Type B pancreatic cell (in vitro differentiated cells): ENCODE measurements at regions not wholly inside any gene's neighbourhood (a gene's known extent, or its start where the extent isn't known, plus 50 kb on each side); places are given as distances from the start of the nearest gene placed in this dataset.
"Not testable (repeated sequence)": the region's sequence is repeated elsewhere in the genome, so short reads cannot be mapped to it uniquely, and the experiment has no call there.

Experiments used
- DNase-seq: peaks from one replicate; pipeline ENCODE4 v3.0.0; 2021; ENCODE audit warnings: mixed read lengths; ENCODE audit not compliant: unreplicated experiment; ENCODE audit errors: extremely low spot score
- H3K27ac Mint-ChIP-seq: 2 replicates; pipeline ENCODE4 v1.8.0; 2021; ENCODE audit warnings: mild to moderate bottlenecking, mixed read lengths
- H3K27me3 Mint-ChIP-seq: 2 replicates; pipeline ENCODE4 v1.8.0; 2021; ENCODE audit warnings: mixed read lengths
- H3K36me3 Mint-ChIP-seq: 2 replicates; pipeline ENCODE4 v1.8.0; 2021; ENCODE audit warnings: mixed read lengths
- H3K4me1 Mint-ChIP-seq: one replicate; pipeline ENCODE4 v1.8.0; 2021; ENCODE audit warnings: mixed read lengths; ENCODE audit not compliant: unreplicated experiment
- H3K4me3 Mint-ChIP-seq: 2 replicates; pipeline ENCODE4 v1.8.0; 2021; ENCODE audit warnings: mild to moderate bottlenecking, mixed read lengths
- H3K9me3 Mint-ChIP-seq: 2 replicates; pipeline ENCODE4 v1.8.0; 2021; ENCODE audit warnings: mixed read lengths
- TF ChIP-seq, protein P1 (sequence below): fragments of 200-600 bp; sonication (generic); conservative IDR thresholded peaks from 2 replicates; pipeline ENCODE4 v1.5.0; 2021; ENCODE audit warnings: antibody characterized with exemption, mild to moderate bottlenecking

GRCh38 chr2:223494942-223495341 is 107.2 kb downstream of the SCG2 start:
- no peaks in the 10 kb centered on the region for H3K36me3 Mint-ChIP-seq
- H3K4me1 Mint-ChIP-seq = no peaks in the 10 kb centered on the region
- H3K27ac Mint-ChIP-seq = no peak overlapping the region
- no peaks in the 10 kb centered on the region for H3K27me3 Mint-ChIP-seq
- peaks cover 7% of the 10 kb centered on the region for H3K9me3 Mint-ChIP-seq
- no peak overlapping the region for H3K4me3 Mint-ChIP-seq
- TF ChIP-seq, protein P1, sequence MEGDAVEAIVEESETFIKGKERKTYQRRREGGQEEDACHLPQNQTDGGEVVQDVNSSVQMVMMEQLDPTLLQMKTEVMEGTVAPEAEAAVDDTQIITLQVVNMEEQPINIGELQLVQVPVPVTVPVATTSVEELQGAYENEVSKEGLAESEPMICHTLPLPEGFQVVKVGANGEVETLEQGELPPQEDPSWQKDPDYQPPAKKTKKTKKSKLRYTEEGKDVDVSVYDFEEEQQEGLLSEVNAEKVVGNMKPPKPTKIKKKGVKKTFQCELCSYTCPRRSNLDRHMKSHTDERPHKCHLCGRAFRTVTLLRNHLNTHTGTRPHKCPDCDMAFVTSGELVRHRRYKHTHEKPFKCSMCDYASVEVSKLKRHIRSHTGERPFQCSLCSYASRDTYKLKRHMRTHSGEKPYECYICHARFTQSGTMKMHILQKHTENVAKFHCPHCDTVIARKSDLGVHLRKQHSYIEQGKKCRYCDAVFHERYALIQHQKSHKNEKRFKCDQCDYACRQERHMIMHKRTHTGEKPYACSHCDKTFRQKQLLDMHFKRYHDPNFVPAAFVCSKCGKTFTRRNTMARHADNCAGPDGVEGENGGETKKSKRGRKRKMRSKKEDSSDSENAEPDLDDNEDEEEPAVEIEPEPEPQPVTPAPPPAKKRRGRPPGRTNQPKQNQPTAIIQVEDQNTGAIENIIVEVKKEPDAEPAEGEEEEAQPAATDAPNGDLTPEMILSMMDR = no peak
- DNase-seq = no peak

GRCh38 chr2:223496853-223497252 is 105.3 kb downstream of the SCG2 start:
- H3K9me3 Mint-ChIP-seq, DNase-seq: not testable (repeated sequence)

DNA sequence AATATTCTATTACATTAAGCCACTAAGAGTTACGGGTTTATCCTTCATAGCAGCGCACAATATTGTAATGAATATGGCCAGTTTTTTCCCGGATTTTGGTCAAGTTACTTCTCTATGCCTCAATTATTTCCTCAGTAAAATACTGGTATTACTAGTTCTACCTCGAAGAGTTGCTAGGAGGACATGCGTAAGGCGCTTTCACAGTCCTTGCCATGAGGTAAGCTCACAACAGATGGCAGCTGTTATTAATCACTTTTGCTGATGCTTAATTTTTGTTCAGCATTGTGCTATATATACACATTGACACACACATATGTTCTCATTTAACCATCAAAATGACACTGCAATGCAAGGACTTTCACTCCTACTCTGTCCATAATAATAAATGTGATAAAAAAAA is 101.5 kb downstream of the SCG2 start:
- TF ChIP-seq, protein P1 = no peak
- Mint-ChIP-seq H3K9me3 (no peaks in the 10 kb centered on the region), H3K27ac (no peak overlapping the region), H3K36me3 (no peaks in the 10 kb centered on the region), H3K4me3 (no peak overlapping the region), H3K4me1 (no peaks in the 10 kb centered on the region), H3K27me3 (no peaks in the 10 kb centered on the region)
- DNase-seq = no peak

More at GRCh38 chr2:223496853-223497252, 105.3 kb downstream of the SCG2 start:
- H3K27ac Mint-ChIP-seq, H3K36me3 Mint-ChIP-seq, H3K4me3 Mint-ChIP-seq, H3K27me3 Mint-ChIP-seq, H3K4me1 Mint-ChIP-seq: not testable (repeated sequence)

- Mint-ChIP-seq H3K9me3 (no peaks in the 10 kb centered on the region), H3K36me3 (no peaks in the 10 kb centered on the region), H3K27me3 (peaks cover 4% of the 10 kb centered on the region), H3K4me3 (no peak overlapping the region), H3K27ac (no peak overlapping the region), H3K4me1 (no peaks in the 10 kb centered on the region)
- no peak for DNase-seq
- TF ChIP-seq, protein P1 = no peak
Measured at GRCh38 chr2:223501641-223502040, 100.5 kb downstream of the SCG2 start.

GRCh38 chr2:223503746-223504145 is 98.4 kb downstream of the SCG2 start:
- DNase-seq = no peak
- TF ChIP-seq, protein P1 = no peak
- Mint-ChIP-seq H3K27ac (no peak overlapping the region), H3K9me3 (no peaks in the 10 kb centered on the region), H3K27me3 (peaks cover 4% of the 10 kb centered on the region), H3K36me3 (no peaks in the 10 kb centered on the region), H3K4me1 (no peaks in the 10 kb centered on the region), H3K4me3 (no peak overlapping the region)

DNA sequence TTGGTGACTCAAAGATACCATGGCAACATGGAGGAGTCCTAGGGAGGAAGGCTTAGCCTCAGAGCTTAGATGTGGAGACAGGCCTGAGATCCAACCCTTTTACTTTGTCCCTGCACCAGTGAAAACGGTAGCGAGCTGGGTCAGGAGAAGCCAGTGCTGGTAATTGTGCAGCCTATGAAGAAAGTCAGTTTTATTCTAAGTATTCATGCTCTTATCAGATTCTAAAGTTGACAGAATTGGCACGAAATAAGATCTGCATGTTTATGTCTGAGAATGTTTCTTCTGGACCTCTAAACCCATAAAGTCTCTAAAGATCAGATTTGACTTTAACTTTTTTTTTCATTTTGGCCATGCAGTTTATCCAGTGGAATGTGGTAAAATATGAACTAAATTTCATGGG is 93.8 kb downstream of the SCG2 start:
- Mint-ChIP-seq H3K36me3 (no peaks in the 10 kb centered on the region), H3K9me3 (no peaks in the 10 kb centered on the region), H3K4me3 (no peak overlapping the region), H3K4me1 (no peaks in the 10 kb centered on the region), H3K27ac (no peak overlapping the region), H3K27me3 (peaks cover 25% of the 10 kb centered on the region)
- TF ChIP-seq, protein P1 = no peak
- no peak for DNase-seq
